GM23248 (cell line): ENCODE measurements at regions not wholly inside any gene's neighbourhood (a gene's known extent, or its start where the extent isn't known, plus 50 kb on each side); places are given as distances from the start of the nearest gene placed in this dataset.

Experiments used
- EZH2 ChIP-seq: fragments of 200-600 bp; sonication (generic); IDR thresholded peaks from 2 replicates; pipeline ENCODE4 v1.6.1; 2018; ENCODE audit warnings: antibody characterized with exemption, mild to moderate bottlenecking; ENCODE audit not compliant: insufficient read depth, poor library complexity, severe bottlenecking
- EZH2phosphoT487 ChIP-seq: fragments of 200-600 bp; sonication (generic); IDR thresholded peaks from 2 replicates; pipeline ENCODE4 v1.6.1; 2018; ENCODE audit warnings: antibody characterized with exemption, moderate library complexity, mild to moderate bottlenecking, low read depth; ENCODE audit not compliant: insufficient read depth

- TF ChIP-seq EZH2: no peak
- TF ChIP-seq EZH2phosphoT487: no peak
Observed at GRCh38 chr17:55903028-55903690, 152.3 kb downstream of the PCTP start.
